ENCODE measurements at regions not wholly inside any gene's neighbourhood (a gene's known extent, or its start where the extent isn't known, plus 50 kb on each side); places are given as distances from the start of the nearest gene placed in this dataset.
"Not testable (repeated sequence)": the region's sequence is repeated elsewhere in the genome, so short reads cannot be mapped to it uniquely, and the experiment has no call there.

- no peak for DNase-seq
Measured at GRCh38 chr7:54398863-54399262, 143.3 kb upstream of the VSTM2A start.

- DNase-seq = no peak
Measured at GRCh38 chr7:54409917-54410316, 132.3 kb upstream of the VSTM2A start.

- no peak for DNase-seq
Measured at GRCh38 chr7:54416678-54417077, 125.5 kb upstream of the VSTM2A start.

- no peak for DNase-seq
Measured at GRCh38 chr7:54419209-54419608, 123.0 kb upstream of the VSTM2A start.

- peak; percentile 32 for DNase-seq
Measured at GRCh38 chr7:54426406-54426805, 115.8 kb upstream of the VSTM2A start.

GRCh38 chr7:54429111-54429510 lies 113.1 kb upstream of the VSTM2A start:
- no peak for DNase-seq

GRCh38 chr7:54439391-54439790 lies 102.8 kb upstream of the VSTM2A start:
- no peak for DNase-seq

GRCh38 chr7:54444046-54444686 lies 98.0 kb upstream of the VSTM2A start:
- not testable (repeated sequence) for DNase-seq

- DNase-seq = not testable (repeated sequence)
Measured at GRCh38 chr7:54453168-54453567, 89.0 kb upstream of the VSTM2A start.

- peak; percentile 0 for DNase-seq
Measured at GRCh38 chr7:54454700-54455099, 87.5 kb upstream of the VSTM2A start.

- no peak for DNase-seq
Measured at GRCh38 chr7:54465095-54465494, 77.1 kb upstream of the VSTM2A start.

GRCh38 chr7:54469740-54470139 lies 72.4 kb upstream of the VSTM2A start:
- DNase-seq = no peak

- no peak for DNase-seq
Measured at GRCh38 chr7:54476609-54477008, 65.6 kb upstream of the VSTM2A start.

- peak; percentile 0 for DNase-seq
Measured at GRCh38 chr7:54477083-54477482, 65.1 kb upstream of the VSTM2A start.

- no peak for DNase-seq
Measured at GRCh38 chr7:54483523-54483922, 58.7 kb upstream of the VSTM2A start.

GRCh38 chr7:54485044-54485443 lies 57.1 kb upstream of the VSTM2A start:
- DNase-seq = no peak
